ENCODE measurements at regions not wholly inside any gene's neighbourhood (a gene's known extent, or its start where the extent isn't known, plus 50 kb on each side); places are given as distances from the start of the nearest gene placed in this dataset.

GRCh38 chr10:61299156-61299555, 154.0 kb downstream of the TMEM26 start:
- H3K27ac ChIP-seq: no peak overlapping the region
- no peak for DNase-seq
- no peak overlapping the region for H3K4me3 ChIP-seq
- H3K27me3 ChIP-seq: no peaks in the 10 kb centered on the region
- intact Hi-C loops (cut with DNase I): no loop called here
- H3K9me3 ChIP-seq: peaks cover 0 to 11% of the 10 kb centered on the region in 2 donors
- ATAC-seq: no peak
- H3K4me1 ChIP-seq: no peaks in the 10 kb centered on the region
- no peaks in the 10 kb centered on the region for H3K36me3 ChIP-seq
- TF ChIP-seq CTCF (IDR thresholded peaks at IDR 0.05): no peak

- Histone ChIP-seq H3K36me3 (no peaks in the 10 kb centered on the region), H3K4me3 (no peak overlapping the region), H3K4me1 (no peaks in the 10 kb centered on the region), H3K27me3 (no peaks in the 10 kb centered on the region), H3K9me3 (peaks cover 0 to 11% of the 10 kb centered on the region in 2 donors), H3K27ac (no peak overlapping the region)
- intact Hi-C loops (cut with DNase I): no loop called here
- ATAC-seq (no peak), DNase-seq (no peak)
- no peak for TF ChIP-seq CTCF (IDR thresholded peaks at IDR 0.05)
These were observed 155.0 kb downstream of the TMEM26 start for GRCh38 chr10:61298194-61298593.

GRCh38 chr10:61296161-61296560, 157.0 kb downstream of the TMEM26 start:
- no peaks in the 10 kb centered on the region for H3K36me3 ChIP-seq
- TF ChIP-seq CTCF (IDR thresholded peaks at IDR 0.05): no peak
- no peaks in the 10 kb centered on the region for H3K27me3 ChIP-seq
- H3K4me1 ChIP-seq: no peaks in the 10 kb centered on the region
- DNase-seq (no peak), ATAC-seq (no peak)
- H3K4me3 ChIP-seq: no peak overlapping the region
- intact Hi-C loops (cut with DNase I): no loop called here
- H3K27ac ChIP-seq: no peak overlapping the region
- H3K9me3 ChIP-seq: peaks cover 0 to 11% of the 10 kb centered on the region in 2 donors

GRCh38 chr10:61294131-61294530, 159.1 kb downstream of the TMEM26 start:
- no peak for DNase-seq
- H3K27me3 ChIP-seq: no peaks in the 10 kb centered on the region
- H3K4me1 ChIP-seq: no peaks in the 10 kb centered on the region
- peaks cover 0 to 11% of the 10 kb centered on the region in 2 donors for H3K9me3 ChIP-seq
- no peak for TF ChIP-seq CTCF (IDR thresholded peaks at IDR 0.05)
- no peak for ATAC-seq
- intact Hi-C loops (cut with DNase I): no loop called here
- no peak overlapping the region for H3K4me3 ChIP-seq
- H3K36me3 ChIP-seq: no peaks in the 10 kb centered on the region
- no peak overlapping the region for H3K27ac ChIP-seq

- Histone ChIP-seq H3K4me1 (peaks cover 0 to 4% of the 10 kb centered on the region in 2 donors), H3K4me3 (no peak overlapping the region), H3K9me3 (no peaks in the 10 kb centered on the region), H3K27me3 (no peaks in the 10 kb centered on the region), H3K36me3 (no peaks in the 10 kb centered on the region), H3K27ac (no peak overlapping the region)
- ATAC-seq (no peak), DNase-seq (no peak)
- TF ChIP-seq CTCF (IDR thresholded peaks at IDR 0.05): no peak
- intact Hi-C loops (cut with DNase I): no loop called here
These were observed 163.4 kb downstream of the TMEM26 start for GRCh38 chr10:61289813-61290212.

All from left lung (tissue), 4 donors.